Liver (tissue), 8 donors: ENCODE measurements at regions not wholly inside any gene's neighbourhood (a gene's known extent, or its start where the extent isn't known, plus 50 kb on each side); places are given as distances from the start of the nearest gene placed in this dataset.

Experiments
- DNase-seq: peaks from one replicate; pipeline ENCODE4 v3.0.0-alpha.2; 2017; ENCODE audit warnings: low spot score
- H3K27ac ChIP-seq, 2 donors: one replicate each; pipeline ENCODE4 v1.7.0; 2013; ENCODE audit warnings: inconsistent platforms in 2 of 2, low read length in 2 of 2, control low read depth in 1 of 2, low read depth in 1 of 2, mild to moderate bottlenecking in 1 of 2
- H3K27me3 ChIP-seq, 4 donors: one replicate each; pipeline versions ENCODE4 v1.6.1 to v1.7.0; 2013; ENCODE audit warnings: low read length in 3 of 4, inconsistent platforms in 1 of 4, mild to moderate bottlenecking in 1 of 4, moderate library complexity in 1 of 4; ENCODE audit not compliant: control insufficient read depth in 4 of 4, insufficient read depth in 4 of 4
- H3K36me3 ChIP-seq, 4 donors: one replicate each; pipeline versions ENCODE4 v1.6.1 to v1.7.0; 2013; ENCODE audit warnings: low read length in 3 of 4, mild to moderate bottlenecking in 3 of 4, low read depth in 1 of 4, moderate library complexity in 1 of 4; ENCODE audit not compliant: control insufficient read depth in 4 of 4, insufficient read depth in 3 of 4
- H3K4me1 ChIP-seq, 4 donors: one replicate each; pipeline versions ENCODE4 v1.6.1 to v1.7.0; 2013; ENCODE audit warnings: low read length in 3 of 4, mild to moderate bottlenecking in 3 of 4, moderate library complexity in 1 of 4; ENCODE audit not compliant: control insufficient read depth in 4 of 4, insufficient read depth in 4 of 4
- H3K4me3 ChIP-seq, 3 donors: one replicate each; pipeline versions ENCODE4 v1.6.1 to v1.7.0; 2013; ENCODE audit warnings: low read length in 3 of 3, control low read depth in 1 of 3, low read depth in 1 of 3, mild to moderate bottlenecking in 1 of 3
- H3K9ac ChIP-seq, 2 donors: one replicate each; pipeline ENCODE4 v1.7.0; 2013; ENCODE audit warnings: low read length in 2 of 2, mild to moderate bottlenecking in 2 of 2, moderate library complexity in 2 of 2, control low read depth in 1 of 2, low read depth in 1 of 2
- H3K9me3 ChIP-seq, 4 donors: one replicate each; pipeline versions ENCODE4 v1.6.1 to v1.7.0; 2013; ENCODE audit warnings: low read length in 3 of 4; ENCODE audit not compliant: control insufficient read depth in 4 of 4
- EGR1 ChIP-seq, 2 donors: IDR thresholded peaks; 2 replicates each; pipeline ENCODE4 v1.6.1; 2016 to 2018; ENCODE audit warnings: antibody characterized with exemption in 2 of 2, low read depth in 2 of 2
- FOXA1 ChIP-seq: IDR thresholded peaks from 2 replicates; pipeline ENCODE4 v1.6.1; 2016; ENCODE audit warnings: antibody characterized with exemption
- FOXA2 ChIP-seq: IDR thresholded peaks from 2 replicates; pipeline ENCODE4 v1.6.1; 2016; ENCODE audit warnings: antibody characterized with exemption
- GABPA ChIP-seq, 2 donors: IDR thresholded peaks in 1 of 2; conservative IDR thresholded peaks in 1 of 2; 2 replicates each; pipeline ENCODE4 v1.6.1; 2016; ENCODE audit warnings: antibody characterized with exemption in 2 of 2, mild to moderate bottlenecking in 1 of 2, moderate library complexity in 1 of 2
- HNF4A ChIP-seq, 2 donors: conservative IDR thresholded peaks; 2 replicates each; pipeline ENCODE4 v1.6.1; 2016; ENCODE audit warnings: antibody characterized with exemption in 2 of 2, mild to moderate bottlenecking in 2 of 2
- HNF4G ChIP-seq: IDR thresholded peaks from 2 replicates; pipeline ENCODE4 v1.6.1; 2016; ENCODE audit warnings: antibody characterized with exemption
- JUND ChIP-seq, 2 donors: IDR thresholded peaks; 2 replicates each; pipeline ENCODE4 v1.6.1; 2016; ENCODE audit warnings: antibody characterized with exemption in 2 of 2
- MAX ChIP-seq: IDR thresholded peaks from 2 replicates; pipeline ENCODE4 v1.6.1; 2016; ENCODE audit warnings: antibody characterized with exemption
- RAD21 ChIP-seq, 2 donors: IDR thresholded peaks; 2 replicates each; pipeline ENCODE4 v1.6.1; 2016; ENCODE audit warnings: antibody characterized with exemption in 2 of 2, mild to moderate bottlenecking in 2 of 2
- SP1 ChIP-seq: IDR thresholded peaks from 2 replicates; pipeline ENCODE4 v1.6.1; 2018; ENCODE audit warnings: antibody characterized with exemption, mild to moderate bottlenecking
- YY1 ChIP-seq: IDR thresholded peaks from 2 replicates; pipeline ENCODE4 v1.6.1; 2016; ENCODE audit warnings: antibody characterized with exemption, mild to moderate bottlenecking
- ZBTB33 ChIP-seq: IDR thresholded peaks from 2 replicates; pipeline ENCODE4 v1.6.1; 2016; ENCODE audit warnings: antibody characterized with exemption
- WGBS: extraction: QIAGEN DNeasy Blood & Tissue Kit; methylation state at CpG from one replicate; pipeline ENCODE4 v1.1.7; 2013; 5-methylcytosine and 5-hydroxymethylcytosine counted together
- TF ChIP-seq, protein P1 (sequence below): IDR thresholded peaks from 2 replicates; pipeline ENCODE4 v1.6.1; 2016; ENCODE audit warnings: antibody characterized with exemption, mild to moderate bottlenecking
- TF ChIP-seq, protein P2 (sequence below): fragments of 150-350 bp; IDR thresholded peaks from 2 replicates; pipeline ENCODE4 v1.5.1; 2017; ENCODE audit warnings: improper control_type of control experiment, low read depth, low read length; ENCODE audit not compliant: missing input control
- donor health status: healthy.
- donor health status: healthy.
- donor health status: healthy.
- donor health status: healthy.
- donor health status: healthy.

DNA sequence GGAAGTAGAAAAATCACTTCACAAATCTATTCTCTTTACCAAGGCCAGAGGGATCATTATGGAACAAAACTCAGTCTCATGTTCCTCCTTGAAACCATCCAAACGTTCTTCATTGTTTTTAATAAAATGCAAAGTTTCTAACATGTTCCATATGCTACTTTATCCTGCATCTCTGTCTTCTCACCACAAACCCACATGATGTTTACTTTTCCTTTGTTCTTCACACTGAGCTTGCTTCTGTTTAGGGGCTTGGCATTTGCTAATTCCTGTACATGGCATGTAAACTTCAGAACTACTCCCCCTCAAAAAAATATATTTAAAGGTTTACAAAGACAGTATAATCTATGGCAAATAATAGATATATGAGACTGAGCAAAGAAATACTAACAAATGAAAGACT lies 651.4 kb downstream of the OTOL1 start:
- TF ChIP-seq, protein P1, sequence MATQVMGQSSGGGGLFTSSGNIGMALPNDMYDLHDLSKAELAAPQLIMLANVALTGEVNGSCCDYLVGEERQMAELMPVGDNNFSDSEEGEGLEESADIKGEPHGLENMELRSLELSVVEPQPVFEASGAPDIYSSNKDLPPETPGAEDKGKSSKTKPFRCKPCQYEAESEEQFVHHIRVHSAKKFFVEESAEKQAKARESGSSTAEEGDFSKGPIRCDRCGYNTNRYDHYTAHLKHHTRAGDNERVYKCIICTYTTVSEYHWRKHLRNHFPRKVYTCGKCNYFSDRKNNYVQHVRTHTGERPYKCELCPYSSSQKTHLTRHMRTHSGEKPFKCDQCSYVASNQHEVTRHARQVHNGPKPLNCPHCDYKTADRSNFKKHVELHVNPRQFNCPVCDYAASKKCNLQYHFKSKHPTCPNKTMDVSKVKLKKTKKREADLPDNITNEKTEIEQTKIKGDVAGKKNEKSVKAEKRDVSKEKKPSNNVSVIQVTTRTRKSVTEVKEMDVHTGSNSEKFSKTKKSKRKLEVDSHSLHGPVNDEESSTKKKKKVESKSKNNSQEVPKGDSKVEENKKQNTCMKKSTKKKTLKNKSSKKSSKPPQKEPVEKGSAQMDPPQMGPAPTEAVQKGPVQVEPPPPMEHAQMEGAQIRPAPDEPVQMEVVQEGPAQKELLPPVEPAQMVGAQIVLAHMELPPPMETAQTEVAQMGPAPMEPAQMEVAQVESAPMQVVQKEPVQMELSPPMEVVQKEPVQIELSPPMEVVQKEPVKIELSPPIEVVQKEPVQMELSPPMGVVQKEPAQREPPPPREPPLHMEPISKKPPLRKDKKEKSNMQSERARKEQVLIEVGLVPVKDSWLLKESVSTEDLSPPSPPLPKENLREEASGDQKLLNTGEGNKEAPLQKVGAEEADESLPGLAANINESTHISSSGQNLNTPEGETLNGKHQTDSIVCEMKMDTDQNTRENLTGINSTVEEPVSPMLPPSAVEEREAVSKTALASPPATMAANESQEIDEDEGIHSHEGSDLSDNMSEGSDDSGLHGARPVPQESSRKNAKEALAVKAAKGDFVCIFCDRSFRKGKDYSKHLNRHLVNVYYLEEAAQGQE: no peak
- no peak for TF ChIP-seq GABPA (IDR thresholded peaks at IDR 0.05 in 1 of 2, conservative IDR thresholded peaks at IDR 0.05 in 1 of 2)
- no peak for TF ChIP-seq YY1
- TF ChIP-seq JUND (IDR thresholded peaks at IDR 0.05): no peak
- no peak for TF ChIP-seq FOXA2
- no peak for TF ChIP-seq HNF4A (conservative IDR thresholded peaks at IDR 0.05)
- no peak for TF ChIP-seq ZBTB33
- no peak for TF ChIP-seq RAD21 (IDR thresholded peaks at IDR 0.05)
- TF ChIP-seq, protein P2, sequence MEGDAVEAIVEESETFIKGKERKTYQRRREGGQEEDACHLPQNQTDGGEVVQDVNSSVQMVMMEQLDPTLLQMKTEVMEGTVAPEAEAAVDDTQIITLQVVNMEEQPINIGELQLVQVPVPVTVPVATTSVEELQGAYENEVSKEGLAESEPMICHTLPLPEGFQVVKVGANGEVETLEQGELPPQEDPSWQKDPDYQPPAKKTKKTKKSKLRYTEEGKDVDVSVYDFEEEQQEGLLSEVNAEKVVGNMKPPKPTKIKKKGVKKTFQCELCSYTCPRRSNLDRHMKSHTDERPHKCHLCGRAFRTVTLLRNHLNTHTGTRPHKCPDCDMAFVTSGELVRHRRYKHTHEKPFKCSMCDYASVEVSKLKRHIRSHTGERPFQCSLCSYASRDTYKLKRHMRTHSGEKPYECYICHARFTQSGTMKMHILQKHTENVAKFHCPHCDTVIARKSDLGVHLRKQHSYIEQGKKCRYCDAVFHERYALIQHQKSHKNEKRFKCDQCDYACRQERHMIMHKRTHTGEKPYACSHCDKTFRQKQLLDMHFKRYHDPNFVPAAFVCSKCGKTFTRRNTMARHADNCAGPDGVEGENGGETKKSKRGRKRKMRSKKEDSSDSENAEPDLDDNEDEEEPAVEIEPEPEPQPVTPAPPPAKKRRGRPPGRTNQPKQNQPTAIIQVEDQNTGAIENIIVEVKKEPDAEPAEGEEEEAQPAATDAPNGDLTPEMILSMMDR: no peak
- no peak for DNase-seq
- Histone ChIP-seq H3K4me3 (no peak overlapping the region), H3K36me3 (no peaks in the 10 kb centered on the region), H3K27me3 (no peaks in the 10 kb centered on the region), H3K9ac (no peak overlapping the region), H3K9me3 (no peaks in the 10 kb centered on the region), H3K27ac (no peak overlapping the region), H3K4me1 (no peaks in the 10 kb centered on the region)
- 21% methylated on average over 1 of the region's 1 CpG for WGBS

GRCh38 chr3:162150790-162151189 lies 654.2 kb downstream of the OTOL1 start:
- TF ChIP-seq YY1 (no peak), HNF4G (no peak), FOXA1 (no peak), RAD21 (IDR thresholded peaks at IDR 0.05) (no peak), EGR1 (IDR thresholded peaks at IDR 0.05; ENCODE audit: low read depth in 2 of 2) (no peak), SP1 (no peak), MAX (no peak), HNF4A (conservative IDR thresholded peaks at IDR 0.05) (no peak)
- TF ChIP-seq, protein P2: no peak
- no peaks in the 10 kb centered on the region for H3K36me3 ChIP-seq
- H3K9me3 ChIP-seq: no peaks in the 10 kb centered on the region
- no peak overlapping the region for H3K27ac ChIP-seq
- H3K4me3 ChIP-seq: no peak overlapping the region
- H3K9ac ChIP-seq: no peak overlapping the region
- no peaks in the 10 kb centered on the region for H3K27me3 ChIP-seq
- no peaks in the 10 kb centered on the region for H3K4me1 ChIP-seq
- DNase-seq: no peak
